Trophoblast cell (in vitro differentiated cells and primary cell): ENCODE measurements at regions not wholly inside any gene's neighbourhood (a gene's known extent, or its start where the extent isn't known, plus 50 kb on each side); places are given as distances from the start of the nearest gene placed in this dataset.

Experiments
- DNase-seq, 2 donors: peaks; one replicate each; pipeline ENCODE4 v3.0.0-alpha.2; 2016
- H2AFZ ChIP-seq: 2 replicates; pipeline ENCODE4 v1.6.1; 2013; ENCODE audit warnings: low read length, moderate library complexity, mild to moderate bottlenecking; ENCODE audit not compliant: insufficient read depth, poor library complexity
- H2AK5ac ChIP-seq: 2 replicates; pipeline ENCODE4 v1.6.1; 2013; ENCODE audit warnings: mild to moderate bottlenecking, low read length
- H2BK120ac ChIP-seq: 2 replicates; pipeline ENCODE4 v1.6.1; 2013; ENCODE audit warnings: low read length, mild to moderate bottlenecking, moderate library complexity; ENCODE audit not compliant: insufficient read depth, poor library complexity
- H2BK12ac ChIP-seq: 2 replicates; pipeline ENCODE4 v1.6.1; 2013; ENCODE audit warnings: mild to moderate bottlenecking, low read length, moderate library complexity
- H2BK5ac ChIP-seq: 2 replicates; pipeline ENCODE4 v1.6.1; 2013; ENCODE audit warnings: low read length, low read depth, moderate library complexity, mild to moderate bottlenecking; ENCODE audit not compliant: poor library complexity
- H3K14ac ChIP-seq: 2 replicates; pipeline ENCODE4 v1.6.1; 2013; ENCODE audit warnings: mild to moderate bottlenecking, low read length
- H3K18ac ChIP-seq: 2 replicates; pipeline ENCODE4 v1.6.1; 2013; ENCODE audit warnings: mild to moderate bottlenecking, low read length
- H3K23ac ChIP-seq: 2 replicates; pipeline ENCODE4 v1.6.1; 2013; ENCODE audit warnings: low read length
- H3K27ac ChIP-seq: 2 replicates; pipeline ENCODE4 v1.5.1; 2013; ENCODE audit warnings: low read depth, mild to moderate bottlenecking, inconsistent platforms, low read length, moderate library complexity
- H3K27me3 ChIP-seq: 2 replicates; pipeline ENCODE4 v1.6.1; 2013; ENCODE audit warnings: inconsistent platforms, mild to moderate bottlenecking, low read length, moderate library complexity; ENCODE audit not compliant: insufficient read depth
- H3K36me3 ChIP-seq, 2 experiments: 1 replicate in 1 of 2; 2 replicates in 1 of 2; pipeline ENCODE4 v1.6.1; 2013; ENCODE audit warnings: low read length in 2 of 2, mild to moderate bottlenecking in 2 of 2, moderate library complexity in 1 of 2; ENCODE audit not compliant: insufficient read depth in 2 of 2, control insufficient read depth in 1 of 2
- H3K4ac ChIP-seq: 2 replicates; pipeline ENCODE4 v1.6.1; 2013; ENCODE audit warnings: low read depth, mild to moderate bottlenecking, low read length, moderate library complexity
- H3K4me1 ChIP-seq, 2 experiments: 1 replicate in 1 of 2; 2 replicates in 1 of 2; pipeline ENCODE4 v1.6.1; 2013; ENCODE audit warnings: low read length in 2 of 2, mild to moderate bottlenecking in 2 of 2, moderate library complexity in 1 of 2; ENCODE audit not compliant: insufficient read depth in 2 of 2, control insufficient read depth in 1 of 2
- H3K4me2 ChIP-seq: 2 replicates; pipeline ENCODE4 v1.6.1; 2013; ENCODE audit warnings: inconsistent platforms, mild to moderate bottlenecking, low read length, moderate library complexity
- H3K4me3 ChIP-seq: 2 replicates; pipeline ENCODE4 v1.5.1; 2013; ENCODE audit warnings: mild to moderate bottlenecking, low read depth, low read length, inconsistent platforms
- H3K79me1 ChIP-seq: one replicate; pipeline ENCODE4 v1.6.1; 2013; ENCODE audit warnings: low read length
- H3K79me2 ChIP-seq: 2 replicates; pipeline ENCODE4 v1.6.1; 2013; ENCODE audit warnings: low read length, mild to moderate bottlenecking; ENCODE audit not compliant: control insufficient read depth, insufficient read depth, poor library complexity
- H3K9ac ChIP-seq: 2 replicates; pipeline ENCODE4 v1.6.1; 2013; ENCODE audit warnings: mild to moderate bottlenecking, low read length
- H3K9me3 ChIP-seq: 2 replicates; pipeline ENCODE4 v1.6.1; 2013; ENCODE audit warnings: low read depth, mild to moderate bottlenecking, control low read depth, inconsistent platforms, low read length; ENCODE audit not compliant: insufficient read depth
- H4K12ac ChIP-seq: 2 replicates; pipeline ENCODE4 v1.6.1; 2013; ENCODE audit warnings: low read depth, mild to moderate bottlenecking, low read length, moderate library complexity
- H4K8ac ChIP-seq: 2 replicates; pipeline ENCODE4 v1.6.1; 2013; ENCODE audit warnings: low read depth, mild to moderate bottlenecking, low read length, moderate library complexity
- H4K91ac ChIP-seq: one replicate; pipeline ENCODE4 v1.6.1; 2013; ENCODE audit warnings: low read depth, mild to moderate bottlenecking, low read length, moderate library complexity
- WGBS: extraction: QIAGEN DNeasy Blood & Tissue Kit; methylation state at CpG from one replicate; pipeline ENCODE4 v1.1.7; 2013; ENCODE audit warnings: missing lambda C conversion rate; ENCODE audit not compliant: insufficient read length, insufficient coverage; ENCODE audit errors: extremely low coverage; 5-methylcytosine and 5-hydroxymethylcytosine counted together

DNA sequence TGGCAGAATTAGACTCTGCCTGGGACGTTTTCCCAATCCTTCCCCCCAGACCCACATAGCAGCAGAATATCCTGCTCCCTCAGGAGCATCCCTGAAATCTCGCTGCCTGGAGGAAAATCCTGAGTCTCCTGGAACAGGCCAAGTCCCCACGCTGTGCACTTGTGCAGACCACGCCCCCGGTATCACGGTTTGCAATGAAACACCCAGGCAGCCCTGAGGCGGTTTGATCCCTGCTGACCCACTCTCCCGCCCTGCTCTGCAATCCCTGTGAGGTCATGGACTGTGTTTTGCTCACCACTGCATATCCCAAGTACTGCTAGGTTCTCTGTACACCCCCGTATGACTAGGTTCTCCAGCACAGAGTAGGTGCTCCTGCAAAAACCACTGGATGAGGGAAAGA is 411.8 kb upstream of the MGMT start:
- WGBS: no CpG with 5 or more reads among the region's 9 CpGs
- Histone ChIP-seq H2BK12ac (no peak overlapping the region), H4K8ac (no peak overlapping the region), H4K91ac (no peak overlapping the region), H4K12ac (no peak overlapping the region), H3K4me2 (no peak overlapping the region), H3K36me3 (no peaks in the 10 kb centered on the region), H2AFZ (no peak overlapping the region), H2BK120ac (no peak overlapping the region), H3K9ac (no peak overlapping the region), H3K27me3 (no peaks in the 10 kb centered on the region), H3K18ac (no peak overlapping the region), H3K79me1 (no peaks in the 10 kb centered on the region), H2BK5ac (no peak overlapping the region), H3K4me1 (no peaks in the 10 kb centered on the region), H3K79me2 (no peaks in the 10 kb centered on the region), H3K27ac (no peak overlapping the region), H3K14ac (no peak overlapping the region), H3K9me3 (no peaks in the 10 kb centered on the region), H2AK5ac (no peak overlapping the region), H3K4me3 (no peak overlapping the region), H3K23ac (no peak overlapping the region), H3K4ac (no peak overlapping the region)
- no peak for DNase-seq

DNA sequence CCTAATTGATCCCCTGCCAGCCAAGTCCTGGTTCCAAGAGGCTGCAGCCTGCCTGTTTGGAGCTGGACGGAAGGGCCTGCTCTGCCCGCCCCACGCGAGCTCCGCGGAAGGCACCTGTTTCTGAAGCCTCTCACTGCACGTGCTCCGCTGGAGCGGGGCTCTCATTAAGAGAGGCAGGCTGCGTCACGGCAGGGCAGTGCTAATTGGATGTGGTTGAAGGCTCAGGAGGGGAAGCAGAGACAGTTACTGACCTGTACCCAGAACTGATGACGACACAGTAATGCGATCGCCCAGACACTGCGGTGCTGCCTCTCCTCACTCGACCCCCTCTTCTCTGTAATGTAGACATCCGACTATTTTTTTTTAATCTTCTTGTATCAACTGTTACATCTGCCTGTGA is 411.1 kb upstream of the MGMT start:
- no peak for DNase-seq
- no peaks in the 10 kb centered on the region for H3K27me3 ChIP-seq
- no peaks in the 10 kb centered on the region for H3K79me2 ChIP-seq
- WGBS: no CpG with 5 or more reads among the region's 17 CpGs
- H2BK120ac ChIP-seq: no peak overlapping the region
- no peak overlapping the region for H3K4me2 ChIP-seq
- no peak overlapping the region for H2AK5ac ChIP-seq
- no peak overlapping the region for H3K9ac ChIP-seq
- no peak overlapping the region for H3K14ac ChIP-seq
- no peak overlapping the region for H3K4me3 ChIP-seq
- no peak overlapping the region for H2BK12ac ChIP-seq
- H3K4me1 ChIP-seq: no peaks in the 10 kb centered on the region
- H3K79me1 ChIP-seq: no peaks in the 10 kb centered on the region
- H4K91ac ChIP-seq: no peak overlapping the region
- no peak overlapping the region for H4K8ac ChIP-seq
- H3K4ac ChIP-seq: no peak overlapping the region
- no peak overlapping the region for H4K12ac ChIP-seq
- no peak overlapping the region for H3K27ac ChIP-seq
- H3K36me3 ChIP-seq: no peaks in the 10 kb centered on the region
- H3K18ac ChIP-seq: no peak overlapping the region
- no peak overlapping the region for H2AFZ ChIP-seq
- H3K23ac ChIP-seq: no peak overlapping the region
- H3K9me3 ChIP-seq: no peaks in the 10 kb centered on the region
- H2BK5ac ChIP-seq: no peak overlapping the region

DNA sequence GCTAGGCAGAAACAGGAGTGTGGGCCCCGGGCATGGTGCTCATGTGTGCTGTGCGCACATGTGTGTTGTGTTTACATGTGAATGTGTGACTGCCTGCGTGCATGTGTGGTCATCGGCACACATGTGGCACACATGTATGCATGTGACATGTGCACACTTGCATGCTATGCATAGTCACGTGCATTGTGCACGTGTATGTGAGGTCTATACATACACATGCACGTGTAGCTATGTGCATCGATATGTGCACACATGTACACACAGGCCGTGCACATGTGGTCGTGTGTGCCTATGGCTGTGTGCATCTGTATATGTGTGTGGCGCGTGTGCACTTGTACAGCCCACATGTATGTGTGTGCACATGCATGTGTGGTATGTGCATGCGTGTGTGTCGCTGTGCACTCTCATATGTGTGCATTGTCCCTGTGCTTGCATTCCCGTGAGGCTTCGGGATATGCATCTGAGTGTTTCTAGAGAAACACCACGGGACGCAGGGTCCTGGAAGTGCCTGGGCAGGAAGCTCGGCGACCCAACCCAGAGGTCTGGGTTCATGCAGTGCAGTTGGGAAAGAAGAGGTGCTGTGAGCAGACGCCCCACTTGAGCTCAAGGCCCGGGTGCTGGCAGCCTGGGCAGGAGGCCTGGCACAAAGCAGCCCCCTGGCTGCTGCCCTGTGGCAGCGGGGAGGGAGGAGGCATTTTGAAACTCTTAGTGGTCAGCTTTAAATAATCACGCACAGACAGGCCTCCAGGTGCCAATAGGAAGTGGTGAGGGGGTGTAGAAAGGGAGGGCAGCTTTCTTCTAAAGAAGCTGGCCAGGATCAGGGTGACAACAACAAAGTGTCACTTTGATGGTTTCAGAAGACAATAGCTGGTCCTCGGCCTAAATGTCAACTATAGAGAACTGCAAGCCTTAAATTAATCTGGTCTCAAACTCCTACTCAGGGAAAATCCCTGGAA is 410.0 kb upstream of the MGMT start:
- Histone ChIP-seq H3K4me3 (peak overlapping the region; percentile 4), H3K36me3 (no peaks in the 10 kb centered on the region), H4K12ac (no peak overlapping the region), H2BK12ac (no peak overlapping the region), H2AK5ac (no peak overlapping the region), H2BK5ac (no peak overlapping the region), H3K14ac (no peak overlapping the region), H3K27ac (no peak overlapping the region), H3K4me2 (no peak overlapping the region), H3K27me3 (no peaks in the 10 kb centered on the region), H4K8ac (no peak overlapping the region), H3K4me1 (no peaks in the 10 kb centered on the region), H2BK120ac (no peak overlapping the region), H3K9ac (no peak overlapping the region), H3K18ac (no peak overlapping the region), H3K23ac (no peak overlapping the region), H3K4ac (no peak overlapping the region), H2AFZ (no peak overlapping the region), H3K79me1 (no peaks in the 10 kb centered on the region), H3K79me2 (no peaks in the 10 kb centered on the region), H4K91ac (no peak overlapping the region), H3K9me3 (no peaks in the 10 kb centered on the region)
- no peak for DNase-seq
- no CpG with 5 or more reads among the region's 25 CpGs for WGBS

DNA sequence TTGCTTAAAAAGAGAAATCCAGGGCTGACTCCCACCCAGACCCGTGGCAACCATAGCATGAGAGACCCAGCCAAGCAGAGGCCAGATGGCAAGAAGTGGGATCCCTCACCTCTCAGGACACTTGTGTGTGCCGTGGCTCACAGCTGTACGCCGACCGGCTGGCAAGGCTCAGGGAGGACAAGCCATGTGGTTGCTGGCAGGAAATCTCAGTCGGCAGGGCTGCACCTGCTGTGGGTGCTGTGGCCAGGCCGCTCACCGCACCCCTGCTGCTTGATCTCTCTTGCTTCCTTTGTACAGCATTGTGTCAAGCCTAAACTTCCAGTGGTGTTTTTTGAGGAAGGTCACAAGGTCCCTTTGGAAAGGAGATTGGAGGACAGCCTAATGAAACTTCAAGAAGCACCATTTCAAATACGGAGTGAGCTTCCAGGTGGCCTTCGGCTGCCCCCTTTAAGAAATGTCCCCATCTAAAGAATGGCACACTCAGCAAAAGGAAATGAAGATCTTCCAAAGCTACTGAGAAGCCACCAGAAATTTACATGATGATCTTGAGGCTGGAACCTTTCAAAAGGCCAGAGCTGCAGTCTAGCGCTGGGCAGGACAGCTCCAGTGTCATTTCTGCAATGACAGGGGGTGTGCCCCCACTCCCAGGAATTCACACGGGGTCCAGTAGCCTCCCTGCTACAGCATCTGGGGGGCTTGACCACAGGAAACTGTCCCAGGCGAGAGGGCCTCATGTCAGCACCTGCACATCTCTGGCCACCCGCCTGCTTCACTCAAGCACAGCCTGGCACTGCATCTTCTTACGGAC is 409.0 kb upstream of the MGMT start:
- no peak overlapping the region for H4K12ac ChIP-seq
- no peak overlapping the region for H3K4me2 ChIP-seq
- no peak overlapping the region for H4K91ac ChIP-seq
- H3K18ac ChIP-seq: no peak overlapping the region
- H3K27me3 ChIP-seq: no peaks in the 10 kb centered on the region
- no peak overlapping the region for H2BK120ac ChIP-seq
- H3K4ac ChIP-seq: no peak overlapping the region
- H3K23ac ChIP-seq: no peak overlapping the region
- H3K4me1 ChIP-seq: no peaks in the 10 kb centered on the region
- H3K79me1 ChIP-seq: no peaks in the 10 kb centered on the region
- H3K9ac ChIP-seq: no peak overlapping the region
- no peak overlapping the region for H3K4me3 ChIP-seq
- H2AFZ ChIP-seq: no peak overlapping the region
- no peak for DNase-seq
- H3K14ac ChIP-seq: no peak overlapping the region
- H4K8ac ChIP-seq: no peak overlapping the region
- H2BK5ac ChIP-seq: no peak overlapping the region
- no peaks in the 10 kb centered on the region for H3K36me3 ChIP-seq
- H3K79me2 ChIP-seq: no peaks in the 10 kb centered on the region
- no peak overlapping the region for H2AK5ac ChIP-seq
- H3K9me3 ChIP-seq: no peaks in the 10 kb centered on the region
- H3K27ac ChIP-seq: no peak overlapping the region
- WGBS: no CpG with 5 or more reads among the region's 15 CpGs
- H2BK12ac ChIP-seq: no peak overlapping the region
